A673 (cell line): ENCODE measurements at regions not wholly inside any gene's neighbourhood (a gene's known extent, or its start where the extent isn't known, plus 50 kb on each side); places are given as distances from the start of the nearest gene placed in this dataset.

Experiments used
- EZH2 ChIP-seq: fragments of 200-600 bp; sonication (generic); IDR thresholded peaks from 2 replicates; pipeline ENCODE4 v1.6.1; 2017; ENCODE audit warnings: borderline replicate concordance, low read depth, mild to moderate bottlenecking, mixed read lengths, antibody characterized with exemption, low read length; ENCODE audit not compliant: poor library complexity, severe bottlenecking
- TF ChIP-seq, protein P1 (sequence below): fragments of 300-800, 200-600 bp; sonication (generic); conservative IDR thresholded peaks from 2 replicates; pipeline ENCODE4 v1.5.1; 2017; ENCODE audit warnings: low read depth, mild to moderate bottlenecking, antibody characterized with exemption, low read length, moderate library complexity, mixed read lengths

DNA sequence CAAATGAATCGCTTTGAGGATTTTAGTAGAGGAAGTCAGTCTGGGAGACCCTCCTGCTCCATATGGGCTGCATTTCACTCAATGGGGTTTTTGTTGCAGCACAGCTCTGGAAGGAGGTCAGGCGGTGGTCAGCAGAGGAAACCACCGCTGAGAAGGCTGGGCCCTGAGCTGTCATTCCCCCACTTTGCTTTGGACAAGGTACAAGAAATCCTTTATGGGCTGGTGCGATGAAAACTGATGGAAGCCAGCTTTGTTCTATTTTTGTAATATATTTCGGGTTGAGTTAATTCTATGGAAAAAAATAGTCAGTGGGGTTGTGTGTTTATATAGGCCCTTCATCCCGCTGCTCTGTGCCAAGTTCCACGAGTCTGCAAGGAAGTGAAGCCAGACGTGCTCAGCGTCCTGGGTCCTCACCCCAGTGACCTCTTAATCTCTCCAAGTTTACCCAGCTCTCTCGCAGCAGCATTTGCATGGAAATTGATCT, 157.1 kb upstream of the TMC3 start:
- TF ChIP-seq, protein P1, sequence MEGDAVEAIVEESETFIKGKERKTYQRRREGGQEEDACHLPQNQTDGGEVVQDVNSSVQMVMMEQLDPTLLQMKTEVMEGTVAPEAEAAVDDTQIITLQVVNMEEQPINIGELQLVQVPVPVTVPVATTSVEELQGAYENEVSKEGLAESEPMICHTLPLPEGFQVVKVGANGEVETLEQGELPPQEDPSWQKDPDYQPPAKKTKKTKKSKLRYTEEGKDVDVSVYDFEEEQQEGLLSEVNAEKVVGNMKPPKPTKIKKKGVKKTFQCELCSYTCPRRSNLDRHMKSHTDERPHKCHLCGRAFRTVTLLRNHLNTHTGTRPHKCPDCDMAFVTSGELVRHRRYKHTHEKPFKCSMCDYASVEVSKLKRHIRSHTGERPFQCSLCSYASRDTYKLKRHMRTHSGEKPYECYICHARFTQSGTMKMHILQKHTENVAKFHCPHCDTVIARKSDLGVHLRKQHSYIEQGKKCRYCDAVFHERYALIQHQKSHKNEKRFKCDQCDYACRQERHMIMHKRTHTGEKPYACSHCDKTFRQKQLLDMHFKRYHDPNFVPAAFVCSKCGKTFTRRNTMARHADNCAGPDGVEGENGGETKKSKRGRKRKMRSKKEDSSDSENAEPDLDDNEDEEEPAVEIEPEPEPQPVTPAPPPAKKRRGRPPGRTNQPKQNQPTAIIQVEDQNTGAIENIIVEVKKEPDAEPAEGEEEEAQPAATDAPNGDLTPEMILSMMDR, result no peak
- TF ChIP-seq EZH2, result no peak
